WTC11 (cell line): ENCODE measurements at regions not wholly inside any gene's neighbourhood (a gene's known extent, or its start where the extent isn't known, plus 50 kb on each side); places are given as distances from the start of the nearest gene placed in this dataset.

Experiments
- ATAC-seq: fragments of 200-7000 bp; cut with Tn5 transposase; 2 replicates; pipeline ENCODE4 v1.10.0; 2021; ENCODE audit warnings: mild to moderate bottlenecking, moderate library complexity
- CTCF ChIA-PET: fragments of 300-600 bp; sonication (Branson Sonifier 250); formaldehyde crosslinking; loops from one replicate; lab custom pipeline; 2021; ENCODE audit warnings: antibody characterized with exemption; lab: Charles Lee
- POLR2A ChIA-PET: fragments of 350-600 bp; sonication (Branson Sonifier 250); formaldehyde crosslinking; loops from one replicate; lab custom pipeline; 2021; ENCODE audit warnings: antibody characterized with exemption; lab: Charles Lee
- DNase-seq: peaks from one replicate; pipeline ENCODE4 v3.0.0; 2021; ENCODE audit warnings: low spot score
- H3K27ac Mint-ChIP-seq: 2 replicates; pipeline ENCODE4 v1.8.0; 2021; ENCODE audit warnings: mixed read lengths
- H3K27me3 Mint-ChIP-seq: 2 replicates; pipeline ENCODE4 v1.8.0; 2021; ENCODE audit warnings: low read depth, mild to moderate bottlenecking, moderate library complexity, mixed read lengths
- H3K36me3 Mint-ChIP-seq: 2 replicates; pipeline ENCODE4 v1.8.0; 2021; ENCODE audit warnings: mixed read lengths
- H3K4me1 Mint-ChIP-seq: 2 replicates; pipeline ENCODE4 v1.8.0; 2022; ENCODE audit warnings: mixed read lengths
- H3K4me3 Mint-ChIP-seq: 2 replicates; pipeline ENCODE4 v1.8.0; 2021; ENCODE audit warnings: mild to moderate bottlenecking, moderate library complexity, mixed read lengths
- H3K9me3 Mint-ChIP-seq: 2 replicates; pipeline ENCODE4 v1.8.0; 2021; ENCODE audit warnings: mixed read lengths
- ATF1 ChIP-seq: sonication (generic); formaldehyde crosslinking; IDR thresholded peaks from 2 replicates; pipeline ENCODE4 v1.8.1; 2023; ENCODE audit warnings: mild to moderate bottlenecking, moderate library complexity, missing genetic modification reagents
- ATF3 ChIP-seq: sonication (generic); formaldehyde crosslinking; conservative IDR thresholded peaks from 2 replicates; pipeline ENCODE4 v1.8.1; 2022; ENCODE audit warnings: mild to moderate bottlenecking, missing genetic modification reagents
- ATF6 ChIP-seq: sonication (generic); formaldehyde crosslinking; IDR thresholded peaks from 2 replicates; pipeline ENCODE4 v1.8.1; 2023; ENCODE audit warnings: mild to moderate bottlenecking, missing genetic modification reagents
- E2F5 ChIP-seq: sonication (generic); formaldehyde crosslinking; IDR thresholded peaks from 2 replicates; pipeline ENCODE4 v1.8.1; 2022; ENCODE audit warnings: mild to moderate bottlenecking, moderate library complexity, missing genetic modification reagents
- ERG ChIP-seq: fragments of 250-450 bp; sonication (Bioruptor Pico); IDR thresholded peaks from 2 replicates; pipeline ENCODE4 v1.8.0; 2021; ENCODE audit warnings: mild to moderate bottlenecking
- GRHL2 ChIP-seq: fragments of 250-450 bp; sonication (Bioruptor Pico); IDR thresholded peaks from 2 replicates; pipeline ENCODE4 v1.8.0; 2022; ENCODE audit warnings: mild to moderate bottlenecking, moderate library complexity; ENCODE audit not compliant: insufficient replicate concordance, severe bottlenecking
- GTF2I ChIP-seq: fragments of 250-450 bp; sonication (Bioruptor Pico); conservative IDR thresholded peaks from 2 replicates; pipeline ENCODE4 v1.4.0; 2021; ENCODE audit warnings: mild to moderate bottlenecking
- MLX ChIP-seq: sonication (generic); formaldehyde crosslinking; IDR thresholded peaks from 2 replicates; pipeline ENCODE4 v1.8.1; 2023; ENCODE audit warnings: mild to moderate bottlenecking, missing genetic modification reagents, moderate library complexity
- MXD4 ChIP-seq: fragments of 250-450 bp; sonication (Bioruptor Pico); IDR thresholded peaks from 2 replicates; pipeline ENCODE4 v1.8.0; 2021; ENCODE audit warnings: mild to moderate bottlenecking, moderate library complexity, borderline replicate concordance
- NFATC4 ChIP-seq: fragments of 250-450 bp; sonication (Bioruptor Pico); IDR thresholded peaks from 2 replicates; pipeline ENCODE4 v1.9.0; 2021; ENCODE audit warnings: mild to moderate bottlenecking
- NR1H2 ChIP-seq: sonication (generic); formaldehyde crosslinking; IDR thresholded peaks from 2 replicates; pipeline ENCODE4 v1.9.0; 2021; ENCODE audit warnings: mild to moderate bottlenecking, moderate library complexity, missing genetic modification reagents
- NR3C1 ChIP-seq: sonication (generic); formaldehyde crosslinking; conservative IDR thresholded peaks from 2 replicates; pipeline ENCODE4 v1.8.1; 2023; ENCODE audit warnings: low read depth, mild to moderate bottlenecking, missing genetic modification reagents
- PRRX2 ChIP-seq: fragments of 250-450 bp; sonication (Bioruptor Pico); IDR thresholded peaks from 2 replicates; pipeline ENCODE4 v1.8.0; 2021; ENCODE audit warnings: mild to moderate bottlenecking
- RELA ChIP-seq: sonication (generic); formaldehyde crosslinking; IDR thresholded peaks from 2 replicates; pipeline ENCODE4 v1.8.1; 2022; ENCODE audit warnings: missing genetic modification reagents, mild to moderate bottlenecking, borderline replicate concordance
- ZNF263 ChIP-seq: sonication (generic); formaldehyde crosslinking; IDR thresholded peaks from 2 replicates; pipeline ENCODE4 v1.8.1; 2022; ENCODE audit warnings: low read depth, mild to moderate bottlenecking, moderate library complexity, missing genetic modification reagents
- ZNF416 ChIP-seq: fragments of 250-450 bp; sonication (Bioruptor Pico); IDR thresholded peaks from 2 replicates; pipeline ENCODE4 v1.9.0; 2021; ENCODE audit warnings: mild to moderate bottlenecking, inconsistent platforms
- ZNF423 ChIP-seq: fragments of 250-450 bp; sonication (Bioruptor Pico); IDR thresholded peaks from 2 replicates; pipeline ENCODE4 v2.1.2; 2022; ENCODE audit warnings: mild to moderate bottlenecking, moderate library complexity
- ZNF532 ChIP-seq: fragments of 250-450 bp; sonication (Bioruptor Pico); IDR thresholded peaks from 2 replicates; pipeline ENCODE4 v1.9.0; 2021; ENCODE audit warnings: mild to moderate bottlenecking, borderline replicate concordance
- ZSCAN18 ChIP-seq: fragments of 250-450 bp; sonication (Bioruptor Pico); IDR thresholded peaks from 2 replicates; pipeline ENCODE4 v2.1.2; 2022; ENCODE audit warnings: mild to moderate bottlenecking, moderate library complexity

GRCh38 chr9:25205285-25205684, 473.0 kb downstream of the TUSC1 start:
- peak overlapping the region; percentile 94 for H3K27ac Mint-ChIP-seq
- POLR2A ChIA-PET = no interaction called here
- H3K4me3 Mint-ChIP-seq = peak overlapping the region; percentile 45; the same call in 1 of the 2 replicates
- no peak for DNase-seq
- peaks cover 24% of the 10 kb centered on the region for H3K9me3 Mint-ChIP-seq
- H3K4me1 Mint-ChIP-seq = peaks cover 28% of the 10 kb centered on the region
- no peak; the same call in 1 of the 2 replicates for ATAC-seq
- TF ChIP-seq ZNF532 (CRISPR knock-in tag) = no peak
- no peak for TF ChIP-seq ZNF263 (CRISPR knock-in tag)
- no peak for TF ChIP-seq E2F5
- TF ChIP-seq ERG (CRISPR knock-in tag) = no peak
- no peak for TF ChIP-seq PRRX2 (CRISPR knock-in tag)
- no peak for TF ChIP-seq MXD4 (CRISPR knock-in tag)
- TF ChIP-seq NR1H2 = no peak
- TF ChIP-seq ZNF423 (CRISPR knock-in tag) = no peak
- no peak for TF ChIP-seq RELA (CRISPR knock-in tag)
- TF ChIP-seq ATF6 (CRISPR knock-in tag) = no peak
- no peak for TF ChIP-seq ZSCAN18 (CRISPR knock-in tag)
- TF ChIP-seq NFATC4 (CRISPR knock-in tag) = no peak
- TF ChIP-seq ATF3 = no peak
- no peak for TF ChIP-seq ATF1 (CRISPR knock-in tag)
- TF ChIP-seq MLX (CRISPR knock-in tag) = no peak
- TF ChIP-seq NR3C1 (CRISPR knock-in tag) = no peak
- TF ChIP-seq GRHL2 (CRISPR knock-in tag) = no peak
- TF ChIP-seq ZNF416 = no peak
- no peak for TF ChIP-seq GTF2I
- TF ChIP-seq, all 79 proteins: peak for 0
- peaks cover 11% of the 10 kb centered on the region for H3K36me3 Mint-ChIP-seq
- H3K27me3 Mint-ChIP-seq = peaks cover 30% of the 10 kb centered on the region
- CTCF ChIA-PET = no interaction called here
